HG03045 (cell line): ENCODE measurements at regions not wholly inside any gene's neighbourhood (a gene's known extent, or its start where the extent isn't known, plus 50 kb on each side); places are given as distances from the start of the nearest gene placed in this dataset.
"Not testable (repeated sequence)": the region's sequence is repeated elsewhere in the genome, so short reads cannot be mapped to it uniquely, and the experiment has no call there.

ENCODE experiments used
- ATAC-seq: cut with Tn5 transposase; IDR thresholded peaks from one replicate; pipeline ENCODE4 v1.9.1; 2021; ENCODE audit warnings: mild to moderate bottlenecking, moderate library complexity; ENCODE audit not compliant: unreplicated experiment

- ATAC-seq, result no peak
Measured at GRCh38 chr20:7728338-7728737, 211.9 kb downstream of the HAO1 start.

- no peak for ATAC-seq
Measured at GRCh38 chr20:7734216-7734615, 206.0 kb downstream of the HAO1 start.

GRCh38 chr20:7736336-7736735, 203.9 kb downstream of the HAO1 start:
- ATAC-seq, result no peak

- ATAC-seq, result no peak
Measured at GRCh38 chr20:7741866-7742265, 198.4 kb downstream of the HAO1 start.

GRCh38 chr20:7742479-7742878, 197.8 kb downstream of the HAO1 start:
- no peak for ATAC-seq

GRCh38 chr20:7744411-7744810, 195.8 kb downstream of the HAO1 start:
- no peak for ATAC-seq

- ATAC-seq, result no peak
Measured at GRCh38 chr20:7748624-7749023, 191.6 kb downstream of the HAO1 start.

- ATAC-seq, result no peak
Measured at GRCh38 chr20:7754102-7754501, 186.2 kb downstream of the HAO1 start.

GRCh38 chr20:7758406-7758805, 181.9 kb downstream of the HAO1 start:
- no peak for ATAC-seq

GRCh38 chr20:7760247-7761031, 179.8 kb downstream of the HAO1 start:
- ATAC-seq, result no peak

- no peak for ATAC-seq
Measured at GRCh38 chr20:7765221-7765620, 175.0 kb downstream of the HAO1 start.

GRCh38 chr20:7770046-7770445, 170.2 kb downstream of the HAO1 start:
- no peak for ATAC-seq

- ATAC-seq, result peak; percentile 98
Measured at GRCh38 chr20:7770578-7770977, 169.7 kb downstream of the HAO1 start.

GRCh38 chr20:7772371-7772770, 167.9 kb downstream of the HAO1 start:
- no peak for ATAC-seq

GRCh38 chr20:7773511-7773910, 166.7 kb downstream of the HAO1 start:
- no peak for ATAC-seq

GRCh38 chr20:7775072-7775471, 165.2 kb downstream of the HAO1 start:
- ATAC-seq, result no peak

- ATAC-seq, result no peak
Measured at GRCh38 chr20:7776148-7776547, 164.1 kb downstream of the HAO1 start.

- ATAC-seq, result no peak
Measured at GRCh38 chr20:7790189-7790588, 150.1 kb downstream of the HAO1 start.

- ATAC-seq, result no peak
Measured at GRCh38 chr20:7792150-7792869, 147.9 kb downstream of the HAO1 start.

- no peak for ATAC-seq
Measured at GRCh38 chr20:7798176-7798575, 142.1 kb downstream of the HAO1 start.

- no peak for ATAC-seq
Measured at GRCh38 chr20:7799862-7800261, 140.4 kb downstream of the HAO1 start.

GRCh38 chr20:7803411-7804151, 136.7 kb downstream of the HAO1 start:
- ATAC-seq, result not testable (repeated sequence)
